ENCODE measurements at regions not wholly inside any gene's neighbourhood (a gene's known extent, or its start where the extent isn't known, plus 50 kb on each side); places are given as distances from the start of the nearest gene placed in this dataset.
"Not testable (repeated sequence)": the region's sequence is repeated elsewhere in the genome, so short reads cannot be mapped to it uniquely, and the experiment has no call there.

GRCh38 chrX:63168949-63169348 lies 182.2 kb downstream of the SPIN4 start:
- TF ChIP-seq SUZ12 (IDR thresholded peaks at IDR 0.05; ENCODE audit: extremely low read depth, insufficient read depth, insufficient read length); YY1 (IDR thresholded peaks at IDR 0.05; ENCODE audit: insufficient read depth, insufficient read length); ZNF274 (IDR thresholded peaks at IDR 0.05; ENCODE audit: low read depth, low read length): not testable (repeated sequence)

Measured in NT2/D1 (cell line).